RWPE1 (cell line): ENCODE measurements at regions not wholly inside any gene's neighbourhood (a gene's known extent, or its start where the extent isn't known, plus 50 kb on each side); places are given as distances from the start of the nearest gene placed in this dataset.

Source experiments
- CTCF ChIA-PET: fragments of 350-600 bp; sonication (Branson Sonifier 250); formaldehyde crosslinking; extraction: SDS; loops from one replicate; lab custom pipeline; 2021; lab: Yijun Ruan, JAX
- POLR2A ChIA-PET: fragments of 400-600 bp; formaldehyde crosslinking; extraction: SDS; loops from one replicate; lab custom pipeline; 2020; ENCODE audit warnings: antibody characterized with exemption; ENCODE audit not compliant: low non-redundant PET; lab: Yijun Ruan, JAX
- DNase-seq: peaks from one replicate; pipeline ENCODE4 v3.0.0; 2012; ENCODE audit warnings: low spot score
- H3K27ac ChIP-seq: fragments of 450-650 bp; 2 replicates; pipeline ENCODE4 v1.5.1; 2017
- TF ChIP-seq, protein P1 (sequence below): fragments of 450-650 bp; conservative IDR thresholded peaks from 2 replicates; pipeline ENCODE4 v1.5.1; 2017; ENCODE audit warnings: low read depth, mild to moderate bottlenecking

DNA sequence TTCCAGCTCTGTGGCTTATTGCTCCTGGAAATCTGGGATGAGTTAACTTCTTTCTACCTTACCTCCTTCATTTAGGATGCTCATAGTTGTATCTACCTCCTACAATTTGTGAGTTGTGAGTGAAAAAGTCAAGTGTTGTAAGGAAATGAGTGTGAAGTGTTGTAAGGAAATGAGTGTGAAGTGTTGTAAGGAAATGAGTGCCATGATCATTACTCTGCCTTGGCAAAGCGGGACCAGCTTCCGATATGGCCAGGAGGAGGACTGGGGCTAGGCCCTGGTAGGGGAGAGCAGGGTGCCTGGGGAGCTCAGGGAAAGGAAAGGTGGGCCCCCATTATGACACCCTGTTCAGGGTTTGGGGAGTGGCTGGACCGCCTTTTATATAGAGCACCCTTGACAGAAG lies 435.2 kb downstream of the FGF9 start:
- DNase-seq, result no peak
- ChIA-PET POLR2A (no interaction called here), CTCF (no interaction called here)
- no peak overlapping the region for H3K27ac ChIP-seq
- TF ChIP-seq, protein P1, sequence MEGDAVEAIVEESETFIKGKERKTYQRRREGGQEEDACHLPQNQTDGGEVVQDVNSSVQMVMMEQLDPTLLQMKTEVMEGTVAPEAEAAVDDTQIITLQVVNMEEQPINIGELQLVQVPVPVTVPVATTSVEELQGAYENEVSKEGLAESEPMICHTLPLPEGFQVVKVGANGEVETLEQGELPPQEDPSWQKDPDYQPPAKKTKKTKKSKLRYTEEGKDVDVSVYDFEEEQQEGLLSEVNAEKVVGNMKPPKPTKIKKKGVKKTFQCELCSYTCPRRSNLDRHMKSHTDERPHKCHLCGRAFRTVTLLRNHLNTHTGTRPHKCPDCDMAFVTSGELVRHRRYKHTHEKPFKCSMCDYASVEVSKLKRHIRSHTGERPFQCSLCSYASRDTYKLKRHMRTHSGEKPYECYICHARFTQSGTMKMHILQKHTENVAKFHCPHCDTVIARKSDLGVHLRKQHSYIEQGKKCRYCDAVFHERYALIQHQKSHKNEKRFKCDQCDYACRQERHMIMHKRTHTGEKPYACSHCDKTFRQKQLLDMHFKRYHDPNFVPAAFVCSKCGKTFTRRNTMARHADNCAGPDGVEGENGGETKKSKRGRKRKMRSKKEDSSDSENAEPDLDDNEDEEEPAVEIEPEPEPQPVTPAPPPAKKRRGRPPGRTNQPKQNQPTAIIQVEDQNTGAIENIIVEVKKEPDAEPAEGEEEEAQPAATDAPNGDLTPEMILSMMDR, result no peak

DNA sequence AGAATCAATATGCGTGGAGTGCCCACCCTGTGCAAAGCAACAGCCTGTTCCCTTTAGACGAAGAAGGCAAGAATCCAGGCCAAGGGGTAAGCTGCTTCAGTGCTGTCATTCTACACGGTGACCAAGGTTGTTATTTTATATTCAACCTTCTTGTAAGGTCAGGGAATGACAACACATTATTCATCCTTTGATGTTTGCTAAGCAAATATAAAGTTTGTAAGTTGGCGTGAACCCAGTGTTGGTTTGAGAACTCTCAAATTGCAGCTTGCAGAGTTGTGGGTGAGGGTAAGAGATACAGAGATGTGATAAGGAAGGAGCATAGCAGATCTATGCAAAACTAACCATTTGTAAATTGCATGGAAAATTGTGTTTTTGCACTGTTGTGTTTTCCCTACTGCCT lies 436.7 kb downstream of the FGF9 start:
- no peak overlapping the region for H3K27ac ChIP-seq
- no peak for DNase-seq
- ChIA-PET CTCF (interaction anchor here (0.5 to 0.6 kb wide), 2 partner anchors 103 to 177 kb away, joined by 3 to 4 read pairs; no protein-coding TSS in a partner anchor), POLR2A (no interaction called here)
- TF ChIP-seq, protein P1, result no peak

DNA sequence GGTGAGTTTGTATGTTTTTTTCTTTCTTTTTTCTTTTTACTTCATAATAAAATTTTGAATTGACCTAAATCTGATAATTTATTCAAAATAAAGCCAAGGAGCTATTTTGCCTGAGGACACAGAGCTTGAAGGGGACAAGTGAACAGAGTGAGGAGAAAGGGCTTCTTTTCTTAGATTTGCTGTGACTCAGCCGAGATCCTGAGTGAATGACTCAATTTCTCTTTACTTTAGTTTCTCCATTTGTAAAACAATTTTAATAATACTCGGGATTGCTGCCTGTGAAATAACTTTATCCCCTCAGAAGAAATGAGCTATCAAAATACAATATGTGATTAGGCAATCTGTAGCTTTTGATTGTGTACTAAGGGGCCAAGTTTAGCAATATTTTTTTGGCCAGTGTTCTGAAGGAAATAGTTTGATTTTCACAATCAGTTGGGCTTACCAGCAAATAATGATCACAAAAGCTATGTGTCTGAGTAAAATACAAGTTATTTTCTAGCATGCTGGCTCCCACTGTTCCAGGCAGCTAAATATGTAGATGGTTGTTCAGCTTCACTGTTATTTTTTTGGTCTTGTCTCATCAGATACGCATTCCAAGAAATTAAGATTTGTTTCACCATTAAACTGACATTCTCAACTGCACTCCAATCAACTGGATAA lies 437.5 kb downstream of the FGF9 start:
- TF ChIP-seq, protein P1, result no peak
- POLR2A ChIA-PET, result no interaction called here
- no peak overlapping the region for H3K27ac ChIP-seq
- CTCF ChIA-PET, result no interaction called here
- no peak for DNase-seq

GRCh38 chr13:22108979-22109378 lies 438.1 kb downstream of the FGF9 start:
- CTCF ChIA-PET, result no interaction called here
- H3K27ac ChIP-seq, result no peak overlapping the region

DNA sequence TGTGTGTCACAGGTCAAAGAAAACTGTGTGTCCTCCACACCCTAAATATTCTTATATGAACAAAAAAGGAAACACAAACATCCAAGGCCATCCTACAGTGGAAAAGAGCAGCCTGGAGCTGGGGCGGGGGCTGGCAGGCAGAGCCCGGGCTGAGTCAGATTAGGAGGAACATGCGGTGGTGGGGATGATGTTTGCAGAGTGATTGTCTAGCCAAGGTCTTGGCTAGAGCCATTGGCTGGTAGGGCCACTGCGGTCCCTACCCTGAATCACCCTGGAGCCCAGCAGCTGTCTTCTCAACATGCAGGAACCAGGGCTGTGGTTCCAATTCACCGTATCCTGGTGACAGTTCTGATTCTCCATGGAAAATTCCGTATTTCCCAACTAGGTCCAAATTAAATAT lies 439.5 kb downstream of the FGF9 start:
- DNase-seq, result no peak
- CTCF ChIA-PET, result no interaction called here
- TF ChIP-seq, protein P1, result no peak
- POLR2A ChIA-PET, result no interaction called here
- H3K27ac ChIP-seq, result no peak overlapping the region

More at GRCh38 chr13:22108979-22109378, 438.1 kb downstream of the FGF9 start:
- POLR2A ChIA-PET, result no interaction called here
- no peak for DNase-seq
- TF ChIP-seq, protein P1, result no peak

- no peak for DNase-seq
- TF ChIP-seq, protein P1, result no peak
- POLR2A ChIA-PET, result no interaction called here
- CTCF ChIA-PET, result no interaction called here
- H3K27ac ChIP-seq, result no peak overlapping the region
These were observed 440.4 kb downstream of the FGF9 start for GRCh38 chr13:22111152-22111783.
